TTC549 (cell line): ENCODE measurements at regions not wholly inside any gene's neighbourhood (a gene's known extent, or its start where the extent isn't known, plus 50 kb on each side); places are given as distances from the start of the nearest gene placed in this dataset.
"Not testable (repeated sequence)": the region's sequence is repeated elsewhere in the genome, so short reads cannot be mapped to it uniquely, and the experiment has no call there.

ENCODE experiments used
- FAIRE-seq: peaks from 2 replicates; lab custom pipeline; 2012; peaks lifted over from hg19 to GRCh38; lab: Jason Lieb, UNC

GRCh38 chr2:12879649-12880048, 162.9 kb downstream of the TRIB2 start:
- no peak for FAIRE-seq

- FAIRE-seq = no peak
Observed at GRCh38 chr2:12881952-12882351, 165.2 kb downstream of the TRIB2 start.

GRCh38 chr2:12882393-12882792, 165.7 kb downstream of the TRIB2 start:
- no peak for FAIRE-seq

DNA sequence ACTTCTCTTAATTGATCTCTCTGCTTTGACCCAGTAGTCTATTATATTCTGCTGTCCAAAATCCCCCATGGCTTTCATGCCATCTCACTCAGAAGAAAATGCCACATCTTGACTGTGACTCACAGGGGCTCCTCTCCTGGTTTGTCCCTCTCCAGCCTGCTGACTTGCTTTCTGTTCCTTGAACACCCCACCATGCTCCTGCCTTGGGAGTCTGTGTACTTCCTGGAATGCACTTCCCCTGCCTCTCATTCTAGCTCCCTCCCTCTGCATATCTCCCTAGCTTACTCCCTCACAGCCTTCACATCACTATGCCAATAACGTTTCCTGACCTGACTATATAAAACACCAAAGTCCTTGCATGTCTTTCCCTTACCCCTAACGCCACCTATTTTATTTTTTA, 167.2 kb downstream of the TRIB2 start:
- FAIRE-seq = no peak

DNA sequence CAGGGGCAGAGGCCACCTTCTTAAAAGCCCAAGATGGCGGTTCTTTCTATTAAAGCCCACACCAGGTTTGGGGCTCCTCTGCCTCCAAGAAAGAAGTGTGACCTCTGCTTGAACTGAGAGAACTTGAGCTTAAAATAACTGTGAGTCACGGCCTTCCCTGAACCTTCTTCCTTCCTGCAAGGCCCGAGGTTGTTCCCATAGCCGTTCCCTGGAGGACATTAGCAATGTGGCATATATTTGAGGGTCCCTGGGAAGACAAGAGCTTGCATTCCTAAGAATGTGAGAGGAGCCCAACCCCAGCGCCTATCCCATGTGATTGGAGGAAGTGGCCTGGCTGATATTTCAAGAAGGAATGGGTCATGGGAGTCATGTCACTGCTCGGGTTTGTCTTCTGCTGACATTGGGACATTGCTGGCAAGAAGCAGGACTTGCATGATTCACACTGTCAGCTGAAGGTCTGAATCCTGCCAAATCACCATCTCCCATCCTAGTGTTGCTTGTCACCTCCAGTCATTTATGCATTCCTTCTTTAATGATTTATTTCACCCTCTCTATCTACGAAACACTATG, 168.1 kb downstream of the TRIB2 start:
- no peak for FAIRE-seq

GRCh38 chr2:12890066-12890465, 173.3 kb downstream of the TRIB2 start:
- FAIRE-seq = no peak

DNA sequence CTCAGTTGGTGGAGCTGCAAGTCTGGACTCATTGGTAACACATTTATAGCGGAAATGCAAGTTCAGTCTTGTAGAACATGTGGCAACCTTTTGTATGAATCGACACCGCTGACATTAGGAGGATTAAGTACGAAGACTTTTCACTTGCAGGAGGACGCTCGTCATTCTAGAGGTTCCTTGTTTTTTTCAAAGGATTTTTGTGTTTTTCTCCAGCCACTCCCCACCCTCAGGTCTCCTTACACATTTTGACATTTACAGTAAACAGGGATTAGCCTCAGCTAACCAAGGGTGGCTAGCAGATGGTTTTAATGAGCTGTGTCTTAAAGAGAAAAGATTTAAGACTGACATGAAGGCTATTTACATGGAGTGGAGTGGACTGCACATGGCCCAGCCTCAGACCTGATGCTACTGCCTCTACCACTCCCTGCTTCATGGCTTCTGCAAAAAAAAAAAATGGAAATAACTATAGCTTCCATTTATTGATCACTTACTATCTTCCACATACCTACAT, 173.8 kb downstream of the TRIB2 start:
- no peak for FAIRE-seq

- no peak for FAIRE-seq
Observed at GRCh38 chr2:12895017-12895416, 178.3 kb downstream of the TRIB2 start.

DNA sequence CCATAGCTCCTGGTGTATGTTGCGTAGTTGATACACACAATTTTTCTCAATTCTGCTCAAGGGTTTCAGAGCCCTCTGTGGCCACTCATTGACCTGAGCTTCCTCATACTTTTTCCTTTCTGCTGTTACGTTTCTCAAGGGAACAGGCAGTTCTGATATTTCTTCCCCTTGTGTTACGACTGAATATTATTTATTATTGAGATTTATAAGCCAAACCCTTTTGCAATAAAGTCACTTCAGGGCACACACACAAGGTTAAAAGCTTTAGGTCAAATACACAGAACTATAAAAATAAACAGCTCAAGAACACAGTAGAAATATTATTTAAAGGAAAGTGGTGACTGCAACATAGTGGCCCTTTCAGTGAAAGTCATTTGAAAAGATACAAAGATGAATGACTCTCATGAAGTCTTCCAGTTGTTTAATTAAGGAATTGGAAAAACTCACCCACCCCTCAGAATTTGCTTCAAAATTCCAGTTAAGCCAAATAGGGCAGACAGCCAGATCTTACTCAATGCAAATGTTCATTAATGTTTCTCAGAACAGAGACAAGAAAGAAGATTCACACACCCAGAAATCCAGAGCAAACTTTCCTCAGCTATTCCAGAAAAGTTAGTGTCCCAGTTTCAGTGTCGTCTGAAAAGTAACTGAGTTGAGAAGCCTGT, 179.7 kb downstream of the TRIB2 start:
- FAIRE-seq = no peak

- FAIRE-seq = no peak
Observed at GRCh38 chr2:12897181-12897580, 180.4 kb downstream of the TRIB2 start.

GRCh38 chr2:12903272-12903671, 186.5 kb downstream of the TRIB2 start:
- FAIRE-seq = no peak

- no peak for FAIRE-seq
Observed at GRCh38 chr2:12910431-12910830, 193.7 kb downstream of the TRIB2 start.

- no peak for FAIRE-seq
Observed at GRCh38 chr2:12915787-12916186, 199.1 kb downstream of the TRIB2 start.

DNA sequence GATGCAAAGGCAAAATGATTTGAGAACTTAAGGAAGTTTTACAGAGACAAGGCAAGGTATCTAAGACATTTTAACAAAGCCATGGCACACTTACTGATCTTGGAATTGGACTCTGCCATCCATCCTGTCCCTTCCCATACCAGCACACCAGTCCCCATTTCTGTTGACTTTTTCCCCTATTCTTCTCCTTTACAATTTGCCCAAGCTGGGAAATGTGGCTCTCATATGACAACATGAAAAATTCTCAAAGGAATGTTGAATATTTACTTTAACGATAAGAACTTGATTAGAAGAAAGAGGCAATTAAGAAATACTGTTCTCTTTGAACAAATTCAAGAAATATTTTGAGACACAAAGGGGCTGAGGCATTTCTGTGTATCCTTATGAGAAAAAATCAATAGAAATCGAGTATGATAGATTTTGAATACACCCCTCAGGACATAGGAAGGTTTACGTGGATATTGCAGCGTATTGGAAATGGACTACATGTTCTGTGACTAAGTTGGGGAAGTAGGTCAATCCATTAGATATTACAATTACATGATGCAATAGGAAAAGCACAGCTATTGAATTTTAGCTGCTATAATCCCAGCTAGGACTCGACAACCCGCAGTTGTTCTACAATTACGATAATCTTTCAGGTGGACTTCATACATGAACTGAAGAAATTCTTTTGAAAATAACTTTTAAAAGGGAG, 201.6 kb downstream of the TRIB2 start:
- no peak for FAIRE-seq

DNA sequence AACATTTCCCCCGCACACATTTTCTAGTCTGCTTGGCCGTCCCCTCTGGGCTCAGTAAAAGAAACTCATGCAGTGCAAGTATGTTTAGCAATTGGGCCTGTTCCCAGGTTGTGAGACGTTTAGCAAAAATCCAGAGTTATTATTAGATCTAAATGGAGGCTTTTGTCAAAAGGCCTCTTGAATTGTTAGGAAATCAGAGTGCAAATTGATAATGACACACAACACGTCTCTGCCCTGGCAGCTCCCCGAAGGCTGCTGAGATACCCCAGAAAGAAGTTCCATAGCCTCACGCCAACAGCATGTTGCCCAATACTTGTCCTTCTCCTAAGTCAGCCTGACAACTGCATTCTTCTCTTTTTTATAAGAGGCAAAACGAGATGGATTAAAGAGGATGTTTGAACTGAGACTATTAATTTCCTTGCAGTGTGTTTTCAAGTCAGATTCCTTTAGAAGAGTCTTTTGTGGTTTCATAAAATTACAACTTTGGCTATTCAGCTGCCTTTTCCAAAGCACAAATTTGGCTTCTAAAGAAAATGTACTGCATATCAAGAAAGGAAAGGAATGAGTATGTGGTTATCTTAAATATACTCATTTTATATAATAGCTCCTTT, 202.2 kb downstream of the TRIB2 start:
- FAIRE-seq = no peak

GRCh38 chr2:12921321-12921720, 204.6 kb downstream of the TRIB2 start:
- FAIRE-seq = no peak

DNA sequence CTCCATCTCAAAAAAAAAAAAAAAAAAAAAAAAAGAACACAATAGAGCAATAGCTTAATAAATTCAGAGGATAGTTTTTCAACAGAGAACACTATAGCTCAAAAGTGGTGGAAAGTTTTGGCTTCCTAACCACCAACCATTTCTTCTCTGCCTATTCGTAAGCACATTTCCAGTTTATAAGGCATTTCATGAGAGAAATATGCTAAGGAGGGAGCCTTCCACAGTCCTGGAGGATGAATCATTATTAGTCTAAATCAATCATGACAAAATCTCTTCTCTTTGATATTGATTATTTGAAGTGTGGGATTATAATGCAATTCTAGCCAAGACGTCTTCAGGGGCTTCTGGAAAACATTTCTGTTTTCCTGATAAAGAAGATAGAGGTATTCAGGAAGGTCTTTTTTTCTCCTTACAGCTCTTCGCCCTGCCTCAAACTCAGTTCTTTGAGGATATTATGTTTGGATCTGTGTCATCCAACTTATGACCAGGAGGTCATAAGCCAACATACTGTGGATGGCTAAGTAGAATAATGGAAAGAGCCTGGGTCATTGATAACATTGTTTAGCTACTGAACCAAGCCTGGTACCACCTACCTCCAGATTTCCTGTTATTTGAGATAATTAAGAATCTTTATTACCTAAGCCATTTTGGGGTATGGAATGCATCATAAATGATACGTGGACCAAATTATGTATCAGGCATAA, 207.3 kb downstream of the TRIB2 start:
- no peak for FAIRE-seq

GRCh38 chr2:12926641-12927040, 209.9 kb downstream of the TRIB2 start:
- not testable (repeated sequence) for FAIRE-seq

- FAIRE-seq = no peak
Observed at GRCh38 chr2:12928197-12928774, 211.6 kb downstream of the TRIB2 start.

DNA sequence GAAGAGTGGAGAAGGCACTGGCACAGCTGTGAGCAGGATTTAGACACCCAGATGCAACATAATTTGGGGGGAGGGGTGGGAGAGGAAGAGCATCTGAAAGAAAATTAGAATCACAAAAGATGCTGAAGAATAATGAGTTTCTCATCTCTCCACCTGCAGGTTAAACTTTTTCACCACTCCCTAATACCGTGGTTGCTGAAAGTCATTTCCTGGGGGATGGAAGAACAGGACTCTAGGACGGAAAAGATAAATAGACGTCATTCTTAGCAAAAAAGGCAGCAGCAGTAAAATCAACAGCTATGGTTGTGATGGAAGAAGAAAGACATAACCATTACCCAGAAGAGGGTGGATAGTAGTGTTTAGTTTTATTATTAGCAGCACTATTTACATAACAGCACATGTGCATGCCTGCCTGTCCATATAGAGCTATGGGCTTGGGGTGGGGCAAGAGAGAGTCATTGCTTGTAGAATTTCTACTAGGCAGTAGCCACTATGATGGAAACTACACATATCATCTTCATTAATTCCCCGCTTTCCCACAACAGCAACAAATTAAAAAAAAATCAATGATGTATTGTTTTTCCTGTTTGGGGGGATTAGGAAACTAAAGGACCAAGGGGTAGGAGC, 212.2 kb downstream of the TRIB2 start:
- FAIRE-seq = no peak

DNA sequence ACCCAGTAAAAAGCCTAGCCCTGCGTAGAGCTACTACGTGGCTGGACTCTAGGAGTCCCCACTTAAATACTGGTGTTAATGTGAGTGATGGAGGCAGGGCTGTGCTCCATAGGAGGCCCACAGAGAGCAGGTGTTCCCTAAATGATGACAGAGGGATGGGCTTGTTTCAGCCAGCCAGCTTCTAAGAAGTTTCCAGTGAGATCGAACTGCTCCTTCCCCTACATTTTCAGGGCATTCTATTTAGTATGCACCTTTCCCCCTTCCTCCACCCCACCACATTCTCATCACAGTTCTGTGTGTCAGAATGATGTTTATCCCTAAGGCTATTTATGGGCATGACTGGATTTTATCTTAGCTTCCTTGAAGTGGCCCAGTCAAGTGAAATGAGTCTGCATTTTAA, 213.0 kb downstream of the TRIB2 start:
- no peak for FAIRE-seq

GRCh38 chr2:12930391-12930790, 213.7 kb downstream of the TRIB2 start:
- FAIRE-seq = no peak
